ENCODE measurements at regions not wholly inside any gene's neighbourhood (a gene's known extent, or its start where the extent isn't known, plus 50 kb on each side); places are given as distances from the start of the nearest gene placed in this dataset.
"Not testable (repeated sequence)": the region's sequence is repeated elsewhere in the genome, so short reads cannot be mapped to it uniquely, and the experiment has no call there.

GRCh38 chr5:110969502-110969901 lies 102.0 kb upstream of the TSLP start:
- TF ChIP-seq CTCF (IDR thresholded peaks at IDR 0.05; ENCODE audit: insufficient read depth, low read length, severe bottlenecking): no peak
- H3K27me3 ChIP-seq (ENCODE audit: control insufficient read depth, insufficient read depth, low read length): no peaks in the 10 kb centered on the region
- H3K36me3 ChIP-seq (ENCODE audit: control insufficient read depth, insufficient read depth, low read length): no peaks in the 10 kb centered on the region
- DNase-seq (ENCODE audit: low read depth): peak; percentile 61
- FAIRE-seq: no peak
- no peak overlapping the region for H3K4me3 ChIP-seq (ENCODE audit: low read depth, low read length)

- Histone ChIP-seq H3K27me3 (ENCODE audit: control insufficient read depth, insufficient read depth, low read length) (no peaks in the 10 kb centered on the region), H3K4me3 (ENCODE audit: low read depth, low read length) (no peak overlapping the region), H3K36me3 (ENCODE audit: control insufficient read depth, insufficient read depth, low read length) (no peaks in the 10 kb centered on the region)
- no peak for DNase-seq (ENCODE audit: low read depth)
- no peak for FAIRE-seq
- TF ChIP-seq CTCF (IDR thresholded peaks at IDR 0.05; ENCODE audit: insufficient read depth, low read length, severe bottlenecking): no peak
These were observed 98.0 kb upstream of the TSLP start for GRCh38 chr5:110973510-110973909.

GRCh38 chr5:110977915-110978314 lies 93.6 kb upstream of the TSLP start:
- H3K4me3 ChIP-seq (ENCODE audit: low read depth, low read length): no peak overlapping the region
- no peak for FAIRE-seq
- DNase-seq (ENCODE audit: low read depth): no peak

GRCh38 chr5:110985882-110986281 lies 85.6 kb upstream of the TSLP start:
- H3K36me3 ChIP-seq (ENCODE audit: control insufficient read depth, insufficient read depth, low read length); FAIRE-seq; DNase-seq (ENCODE audit: low read depth); H3K27me3 ChIP-seq (ENCODE audit: control insufficient read depth, insufficient read depth, low read length); H3K4me3 ChIP-seq (ENCODE audit: low read depth, low read length): not testable (repeated sequence)

More at GRCh38 chr5:110977915-110978314, 93.6 kb upstream of the TSLP start:
- Histone ChIP-seq H3K27me3 (ENCODE audit: control insufficient read depth, insufficient read depth, low read length) (no peaks in the 10 kb centered on the region), H3K36me3 (ENCODE audit: control insufficient read depth, insufficient read depth, low read length) (no peaks in the 10 kb centered on the region)
- TF ChIP-seq CTCF (IDR thresholded peaks at IDR 0.05; ENCODE audit: insufficient read depth, low read length, severe bottlenecking): no peak

GRCh38 chr5:110987573-110987972 lies 83.9 kb upstream of the TSLP start:
- not testable (repeated sequence) for FAIRE-seq; DNase-seq (ENCODE audit: low read depth); H3K4me3 ChIP-seq (ENCODE audit: low read depth, low read length); H3K36me3 ChIP-seq (ENCODE audit: control insufficient read depth, insufficient read depth, low read length); H3K27me3 ChIP-seq (ENCODE audit: control insufficient read depth, insufficient read depth, low read length)

GRCh38 chr5:110996742-110997141 lies 74.8 kb upstream of the TSLP start:
- no peak for FAIRE-seq

More at GRCh38 chr5:110996742-110997141, 74.8 kb upstream of the TSLP start:
- no peak overlapping the region for H3K4me3 ChIP-seq (ENCODE audit: low read depth, low read length)
- no peak for DNase-seq (ENCODE audit: low read depth)
- TF ChIP-seq CTCF (IDR thresholded peaks at IDR 0.05; ENCODE audit: insufficient read depth, low read length, severe bottlenecking): no peak
- H3K27me3 ChIP-seq (ENCODE audit: control insufficient read depth, insufficient read depth, low read length): no peaks in the 10 kb centered on the region
- no peaks in the 10 kb centered on the region for H3K36me3 ChIP-seq (ENCODE audit: control insufficient read depth, insufficient read depth, low read length)

All from bronchial epithelial cell (primary cell).